SU-DHL-6 (cell line): ENCODE measurements at regions not wholly inside any gene's neighbourhood (a gene's known extent, or its start where the extent isn't known, plus 50 kb on each side); places are given as distances from the start of the nearest gene placed in this dataset.

Source experiments
- H2AFZ ChIP-seq: fragments of 200-600 bp; sonication (generic); 2 replicates; pipeline ENCODE4 v1.6.1; 2014; ENCODE audit warnings: low read depth, mild to moderate bottlenecking, moderate library complexity, mixed read lengths, antibody characterized with exemption, low read length; ENCODE audit not compliant: severe bottlenecking
- H3F3A ChIP-seq: fragments of 200-600 bp; shearing (Covaris generic); 2 replicates; pipeline ENCODE4 v1.6.0; 2016; ENCODE audit warnings: antibody characterized with exemption, mild to moderate bottlenecking; ENCODE audit not compliant: insufficient read depth
- H3K27ac ChIP-seq: fragments of 200-600 bp; sonication (generic); 2 replicates; pipeline ENCODE4 v1.5.1; 2016; ENCODE audit warnings: low read depth, mild to moderate bottlenecking, low read length, moderate library complexity, mixed read lengths
- H3K27me3 ChIP-seq: fragments of 200-600 bp; sonication (generic), shearing (Covaris generic); 2 replicates; pipeline ENCODE4 v1.6.0; 2014; ENCODE audit warnings: mild to moderate bottlenecking, low read length
- H3K36me3 ChIP-seq: fragments of 200-600 bp; sonication (generic); 2 replicates; pipeline ENCODE4 v1.6.1; 2014; ENCODE audit warnings: mild to moderate bottlenecking, low read length, mixed read lengths
- H3K4me2 ChIP-seq: fragments of 300-600, 200-600 bp; shearing (Covaris generic), sonication (generic); 2 replicates; pipeline ENCODE4 v1.6.0; 2014; ENCODE audit warnings: low read length, low read depth, mild to moderate bottlenecking; ENCODE audit not compliant: poor library complexity, severe bottlenecking
- H3K4me3 ChIP-seq: fragments of 200-600 bp; sonication (generic); 2 replicates; pipeline ENCODE4 v1.5.1; 2014; ENCODE audit warnings: antibody characterized with exemption, low read length, mild to moderate bottlenecking, mixed read lengths; ENCODE audit not compliant: insufficient read depth, poor library complexity, severe bottlenecking
- H3K79me2 ChIP-seq: fragments of 200-600 bp; sonication (generic); 2 replicates; pipeline ENCODE4 v1.6.1; 2014; ENCODE audit warnings: mild to moderate bottlenecking, low read length, moderate library complexity; ENCODE audit not compliant: insufficient read depth
- H3K9ac ChIP-seq: fragments of 200-600 bp; sonication (generic); 2 replicates; pipeline ENCODE4 v1.7.0; 2014; ENCODE audit warnings: mild to moderate bottlenecking, low read length
- H3K9me2 ChIP-seq: fragments of 200-600 bp; sonication (generic); replicated peaks from 2 replicates; pipeline ENCODE4 v1.6.1; 2014; ENCODE audit warnings: low read length; ENCODE audit not compliant: insufficient read depth
- H3K9me3 ChIP-seq: fragments of 200-600 bp; sonication (generic); 2 replicates; pipeline ENCODE4 v1.6.1; 2014; ENCODE audit warnings: low read length, mixed read lengths; ENCODE audit not compliant: insufficient read depth
- H4K20me1 ChIP-seq: fragments of 200-600 bp; sonication (generic); 2 replicates; pipeline ENCODE4 v1.6.1; 2014; ENCODE audit warnings: low read depth, mild to moderate bottlenecking, antibody characterized with exemption, low read length, moderate library complexity, mixed read lengths
- EZH2phosphoT487 ChIP-seq: fragments of 200-600 bp; sonication (generic), shearing (Covaris generic); conservative IDR thresholded peaks from 2 replicates; pipeline ENCODE4 v1.6.1; 2018; ENCODE audit warnings: mild to moderate bottlenecking, antibody characterized with exemption, low read length, moderate library complexity, mixed read lengths
- TF ChIP-seq, protein P1 (sequence below): fragments of 200-600 bp; sonication (generic); IDR thresholded peaks from one replicate; pipeline ENCODE4 v1.5.1; 2017; ENCODE audit warnings: antibody characterized with exemption, mild to moderate bottlenecking, low read length, moderate library complexity; ENCODE audit not compliant: insufficient read depth, poor library complexity, severe bottlenecking

DNA sequence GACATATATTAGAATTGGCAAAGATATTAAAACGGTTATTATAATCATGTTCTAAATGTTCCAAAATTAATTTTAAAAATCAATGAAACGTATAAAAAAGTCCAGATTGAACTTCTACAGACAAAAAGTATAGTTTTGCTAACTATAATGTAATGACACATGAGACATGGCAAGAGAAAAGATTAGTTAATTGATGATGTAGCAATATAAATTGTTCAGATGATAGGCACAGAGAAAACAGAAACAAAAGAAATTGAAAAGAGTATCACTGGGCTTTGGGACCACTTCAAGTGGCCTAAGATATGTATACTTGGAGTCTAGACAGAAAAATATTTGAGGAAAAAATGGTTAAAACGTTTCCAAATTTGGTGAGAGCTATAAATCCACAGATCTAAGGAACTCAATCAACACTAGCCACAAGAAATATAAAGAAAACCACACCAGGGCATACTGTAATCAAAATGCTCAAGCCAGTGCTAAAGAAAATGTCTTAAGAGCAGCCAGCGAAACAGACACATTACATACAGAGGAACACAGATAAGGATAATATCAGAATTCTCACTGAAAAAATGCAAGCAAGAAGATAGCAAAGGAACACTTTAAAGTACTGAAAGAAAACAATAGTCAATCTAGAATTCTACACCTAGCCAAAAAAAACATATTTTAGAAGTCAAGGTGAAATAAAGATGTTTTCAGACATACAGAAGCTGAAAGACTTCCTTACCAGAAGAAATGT lies 172.6 kb upstream of the FOXQ1 start:
- Histone ChIP-seq H3K9me3 (no peaks in the 10 kb centered on the region), H4K20me1 (no peaks in the 10 kb centered on the region), H3K9me2 (no peaks in the 10 kb centered on the region)

DNA sequence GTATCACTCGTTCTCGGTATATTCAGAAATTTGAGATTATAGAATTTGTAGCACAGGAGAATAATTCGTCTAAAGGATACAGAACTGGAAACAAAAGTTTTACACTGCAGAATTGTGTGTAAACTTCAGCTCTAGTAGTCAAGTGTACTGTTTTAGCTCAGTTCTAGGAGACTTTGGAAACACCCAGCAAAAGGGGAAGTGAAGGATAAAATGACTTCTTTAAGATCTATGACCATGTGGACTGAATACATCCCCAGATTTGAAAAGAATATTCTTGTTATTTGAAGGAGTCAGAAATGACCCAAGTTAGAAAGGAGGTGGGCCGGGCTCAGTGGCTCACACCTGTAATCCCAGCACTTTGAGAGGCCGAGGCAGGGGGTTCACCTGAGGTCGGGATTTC lies 174.0 kb upstream of the FOXQ1 start:
- no peaks in the 10 kb centered on the region for H3F3A ChIP-seq
- TF ChIP-seq, protein P1, sequence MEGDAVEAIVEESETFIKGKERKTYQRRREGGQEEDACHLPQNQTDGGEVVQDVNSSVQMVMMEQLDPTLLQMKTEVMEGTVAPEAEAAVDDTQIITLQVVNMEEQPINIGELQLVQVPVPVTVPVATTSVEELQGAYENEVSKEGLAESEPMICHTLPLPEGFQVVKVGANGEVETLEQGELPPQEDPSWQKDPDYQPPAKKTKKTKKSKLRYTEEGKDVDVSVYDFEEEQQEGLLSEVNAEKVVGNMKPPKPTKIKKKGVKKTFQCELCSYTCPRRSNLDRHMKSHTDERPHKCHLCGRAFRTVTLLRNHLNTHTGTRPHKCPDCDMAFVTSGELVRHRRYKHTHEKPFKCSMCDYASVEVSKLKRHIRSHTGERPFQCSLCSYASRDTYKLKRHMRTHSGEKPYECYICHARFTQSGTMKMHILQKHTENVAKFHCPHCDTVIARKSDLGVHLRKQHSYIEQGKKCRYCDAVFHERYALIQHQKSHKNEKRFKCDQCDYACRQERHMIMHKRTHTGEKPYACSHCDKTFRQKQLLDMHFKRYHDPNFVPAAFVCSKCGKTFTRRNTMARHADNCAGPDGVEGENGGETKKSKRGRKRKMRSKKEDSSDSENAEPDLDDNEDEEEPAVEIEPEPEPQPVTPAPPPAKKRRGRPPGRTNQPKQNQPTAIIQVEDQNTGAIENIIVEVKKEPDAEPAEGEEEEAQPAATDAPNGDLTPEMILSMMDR, result no peak
- no peak for TF ChIP-seq EZH2phosphoT487
- no peak overlapping the region for H3K27ac ChIP-seq
- H3K27me3 ChIP-seq, result no peaks in the 10 kb centered on the region
- no peak overlapping the region for H2AFZ ChIP-seq
- no peaks in the 10 kb centered on the region for H4K20me1 ChIP-seq
- H3K9ac ChIP-seq, result no peak overlapping the region
- H3K79me2 ChIP-seq, result no peaks in the 10 kb centered on the region
- no peak overlapping the region for H3K4me2 ChIP-seq
- no peaks in the 10 kb centered on the region for H3K9me2 ChIP-seq
- H3K4me3 ChIP-seq, result no peak overlapping the region
- no peaks in the 10 kb centered on the region for H3K36me3 ChIP-seq
- H3K9me3 ChIP-seq, result no peaks in the 10 kb centered on the region

More for the DNA sequence above, 172.6 kb upstream of the FOXQ1 start:
- Histone ChIP-seq H3K27ac (no peak overlapping the region), H3K27me3 (no peaks in the 10 kb centered on the region), H3K9ac (no peak overlapping the region), H3K36me3 (no peaks in the 10 kb centered on the region), H3K4me2 (no peak overlapping the region), H2AFZ (no peak overlapping the region), H3K79me2 (no peaks in the 10 kb centered on the region), H3F3A (no peaks in the 10 kb centered on the region), H3K4me3 (no peak overlapping the region)
- TF ChIP-seq EZH2phosphoT487, result no peak
- TF ChIP-seq, protein P1, result no peak

DNA sequence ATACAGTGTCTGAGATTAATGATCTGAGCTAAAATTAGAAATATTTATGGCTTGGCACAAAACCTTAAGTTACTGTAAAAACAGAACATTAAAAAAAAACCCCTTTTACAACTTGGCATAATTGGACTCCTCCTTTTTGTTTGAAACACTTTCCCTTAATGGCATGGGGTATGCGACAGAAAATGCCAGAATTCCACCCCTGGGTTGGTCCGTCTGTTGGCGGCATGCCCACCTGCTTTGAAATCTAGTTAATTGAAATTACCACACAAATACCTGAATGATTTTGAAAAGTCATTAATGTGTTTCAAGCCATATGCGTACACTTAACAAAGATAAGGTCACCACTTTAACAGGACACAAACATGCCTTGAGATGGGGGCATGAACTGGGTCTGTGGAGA lies 175.1 kb upstream of the FOXQ1 start:
- no peak overlapping the region for H3K4me3 ChIP-seq
- no peaks in the 10 kb centered on the region for H3F3A ChIP-seq
- no peak overlapping the region for H2AFZ ChIP-seq
- H3K9me3 ChIP-seq, result no peaks in the 10 kb centered on the region
- H3K27ac ChIP-seq, result no peak overlapping the region
- H4K20me1 ChIP-seq, result no peaks in the 10 kb centered on the region
- no peaks in the 10 kb centered on the region for H3K27me3 ChIP-seq
- no peaks in the 10 kb centered on the region for H3K79me2 ChIP-seq
- H3K4me2 ChIP-seq, result no peak overlapping the region
- no peaks in the 10 kb centered on the region for H3K36me3 ChIP-seq
- H3K9ac ChIP-seq, result no peak overlapping the region
- TF ChIP-seq EZH2phosphoT487, result no peak
- TF ChIP-seq, protein P1, result no peak
- H3K9me2 ChIP-seq, result no peaks in the 10 kb centered on the region
